ENCODE measurements at regions not wholly inside any gene's neighbourhood (a gene's known extent, or its start where the extent isn't known, plus 50 kb on each side); places are given as distances from the start of the nearest gene placed in this dataset.

DNA sequence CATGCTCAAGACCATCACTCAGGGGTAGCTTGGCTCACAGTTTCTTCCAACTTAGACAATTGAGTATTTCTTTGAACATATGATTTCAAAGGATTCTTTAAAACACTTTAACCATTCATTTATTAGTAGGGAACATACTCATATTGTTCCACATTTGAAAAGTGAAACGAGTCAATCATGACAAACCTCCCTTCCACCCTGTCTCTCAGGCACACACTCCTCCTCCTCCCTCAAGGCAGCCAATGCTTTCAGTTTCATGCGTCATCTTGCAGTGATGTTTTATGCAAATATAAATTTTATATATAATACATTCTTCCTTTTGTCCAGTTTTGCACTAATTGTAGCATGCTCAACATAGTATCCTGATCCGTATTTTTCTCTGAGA lies 126.0 kb upstream of the BOD1 start:
- DNase-seq (ENCODE audit: low spot score), result no peak

- no peak for DNase-seq (ENCODE audit: low spot score)
These were observed 127.3 kb upstream of the BOD1 start for GRCh38 chr5:173743641-173744343.

GRCh38 chr5:173744551-173744950 lies 128.1 kb upstream of the BOD1 start:
- DNase-seq (ENCODE audit: low spot score), result no peak

DNA sequence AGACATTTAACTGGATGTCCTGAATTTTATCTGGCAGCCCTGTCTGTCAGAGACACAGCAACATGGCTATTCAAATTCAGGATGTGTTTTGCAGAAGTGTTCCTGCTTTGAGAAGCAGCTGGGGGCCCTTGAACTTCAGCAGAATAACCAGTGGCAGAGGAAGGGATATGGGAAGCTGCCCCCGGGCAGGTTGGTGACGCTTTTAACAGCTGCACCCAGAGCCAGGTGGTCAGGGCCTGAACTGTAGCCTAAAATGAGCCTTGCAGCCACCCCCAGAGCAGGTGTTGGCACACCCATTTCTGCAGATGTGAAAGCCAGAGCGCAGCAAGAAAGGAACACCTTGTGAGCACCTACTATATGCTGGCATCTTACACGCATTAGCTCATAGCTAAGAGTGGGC lies 128.7 kb upstream of the BOD1 start:
- DNase-seq (ENCODE audit: low spot score), result no peak

DNA sequence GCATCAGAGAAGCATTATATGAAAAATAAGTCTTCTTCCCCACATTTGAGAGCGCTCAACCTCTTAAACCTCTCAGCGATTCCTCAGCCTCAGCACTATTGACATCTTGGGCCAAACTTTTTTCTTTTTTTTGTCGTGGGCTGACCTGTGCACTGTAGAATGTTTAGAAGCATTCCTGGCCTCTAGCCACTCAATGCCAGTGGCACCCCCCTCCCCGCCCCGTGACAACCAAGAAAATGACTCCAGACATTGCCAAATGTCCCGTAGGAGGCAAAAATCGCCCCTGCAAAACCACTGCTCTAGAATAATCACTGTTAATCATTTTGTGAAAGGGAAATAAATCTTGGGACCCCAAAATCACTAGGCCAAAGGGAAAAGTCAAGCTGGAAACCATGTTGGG lies 129.1 kb upstream of the BOD1 start:
- DNase-seq (ENCODE audit: low spot score), result no peak

GRCh38 chr5:173746047-173746646 lies 129.7 kb upstream of the BOD1 start:
- DNase-seq (ENCODE audit: low spot score), result no peak

DNA sequence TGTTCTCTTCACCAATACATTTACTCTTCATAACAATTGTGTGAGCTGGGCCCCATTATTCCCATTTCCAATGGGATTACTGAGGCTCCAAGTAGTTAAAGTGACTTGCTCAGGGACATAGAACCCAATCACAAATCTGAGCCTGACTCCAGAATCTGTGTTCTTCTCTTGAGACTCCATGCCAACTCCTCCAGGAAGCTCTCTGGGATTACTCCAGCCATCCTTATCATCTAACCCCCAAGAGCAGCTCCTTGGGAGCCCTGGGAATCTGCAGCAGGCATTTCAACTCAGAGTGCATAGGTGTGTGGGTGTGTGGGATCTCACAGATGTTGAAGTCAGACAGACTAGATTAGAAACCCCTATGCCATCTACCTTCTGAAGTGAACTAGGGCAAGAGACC lies 131.4 kb upstream of the BOD1 start:
- DNase-seq (ENCODE audit: low spot score), result no peak

- DNase-seq (ENCODE audit: low spot score), result no peak
These were observed 134.3 kb upstream of the BOD1 start for GRCh38 chr5:173750538-173751265.

DNA sequence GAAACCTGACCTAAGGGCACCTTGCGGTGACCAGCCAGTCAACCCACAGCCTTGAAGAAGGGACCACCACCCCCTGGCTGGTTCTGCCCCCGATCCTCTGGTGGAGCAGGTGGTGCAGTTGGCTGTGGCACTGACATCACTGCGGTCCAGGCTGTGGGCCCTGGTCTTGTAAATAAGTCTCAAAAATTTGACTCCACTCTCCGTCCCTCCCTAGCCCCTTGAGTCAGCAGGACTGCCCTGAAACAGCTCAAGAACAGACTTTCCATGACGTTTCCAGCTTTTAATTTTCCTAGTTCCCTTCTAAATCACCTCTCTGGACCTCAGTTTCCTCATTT lies 134.8 kb upstream of the BOD1 start:
- no peak for DNase-seq (ENCODE audit: low spot score)

GRCh38 chr5:173752653-173753052 lies 135.5 kb upstream of the CPEB4 start:
- DNase-seq (ENCODE audit: low spot score), result no peak

- no peak for DNase-seq (ENCODE audit: low spot score)
These were observed 134.6 kb upstream of the CPEB4 start for GRCh38 chr5:173753307-173754168.

- no peak for DNase-seq (ENCODE audit: low spot score)
These were observed 132.8 kb upstream of the CPEB4 start for GRCh38 chr5:173755319-173755718.

GRCh38 chr5:173757403-173758209 lies 130.5 kb upstream of the CPEB4 start:
- DNase-seq (ENCODE audit: low spot score), result no peak

DNA sequence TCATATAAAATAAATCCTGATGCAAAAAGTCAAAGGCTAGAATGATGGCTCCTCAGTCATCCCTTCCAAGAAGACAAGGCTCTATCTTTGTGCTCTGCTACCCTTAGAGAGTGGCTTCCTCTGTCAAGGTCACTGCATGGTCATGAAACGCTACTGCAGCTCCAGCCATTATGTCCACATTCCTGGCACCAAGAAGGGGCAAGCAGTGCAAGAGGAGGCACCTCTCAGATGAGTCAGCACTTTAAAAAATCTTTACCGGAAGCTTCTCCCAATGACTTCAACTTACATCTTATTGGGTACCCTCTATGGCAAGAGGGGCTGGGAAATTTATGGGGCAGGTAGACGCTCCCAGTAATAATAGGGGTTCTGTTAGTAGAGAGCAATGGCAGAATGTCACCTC lies 129.5 kb upstream of the CPEB4 start:
- no peak for DNase-seq (ENCODE audit: low spot score)

GRCh38 chr5:173759691-173760090 lies 128.5 kb upstream of the CPEB4 start:
- DNase-seq (ENCODE audit: low spot score), result no peak

- DNase-seq (ENCODE audit: low spot score), result no peak
These were observed 127.5 kb upstream of the CPEB4 start for GRCh38 chr5:173760461-173761177.

- no peak for DNase-seq (ENCODE audit: low spot score)
These were observed 127.0 kb upstream of the CPEB4 start for GRCh38 chr5:173761178-173761513.

DNA sequence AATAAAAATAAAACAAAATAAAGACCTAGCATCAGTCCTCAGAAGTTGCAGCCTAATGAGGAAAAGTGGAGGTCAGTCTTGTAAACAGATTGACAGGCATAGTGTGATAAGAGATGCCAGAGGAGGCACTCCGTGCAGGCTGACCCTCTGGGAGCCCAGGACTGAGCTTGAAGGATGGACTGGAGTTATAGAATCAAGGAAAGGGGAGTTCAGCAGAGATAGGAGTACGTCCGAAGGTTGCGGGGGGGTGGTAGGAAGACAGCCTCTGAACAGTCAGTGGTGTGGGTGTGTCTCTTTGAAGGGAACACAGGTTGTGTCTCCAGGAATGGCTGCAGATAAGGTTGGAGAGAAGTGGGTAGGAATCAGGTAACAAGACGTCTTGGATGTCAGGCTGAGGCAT lies 126.1 kb upstream of the CPEB4 start:
- DNase-seq (ENCODE audit: low spot score), result no peak

GRCh38 chr5:173762930-173763329 lies 125.2 kb upstream of the CPEB4 start:
- no peak for DNase-seq (ENCODE audit: low spot score)

DNA sequence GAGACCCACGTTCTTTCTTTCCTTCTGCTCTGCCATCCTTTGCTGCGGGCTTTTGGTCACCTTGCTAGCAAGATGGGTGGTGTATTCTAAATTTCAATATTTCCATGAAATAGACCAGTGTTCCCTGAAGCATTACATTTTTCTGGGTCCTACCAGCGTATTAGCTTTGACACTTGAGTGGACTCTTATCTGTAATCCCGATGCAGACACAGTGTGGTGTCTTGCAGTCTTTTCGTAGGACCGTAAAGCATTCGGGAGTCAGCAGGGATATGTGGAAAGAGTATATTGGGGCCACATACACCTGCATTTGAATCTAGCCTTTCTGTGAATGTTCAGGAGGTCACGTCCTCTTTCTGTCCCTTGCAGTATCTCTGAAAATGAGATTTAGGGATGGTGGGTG lies 124.7 kb upstream of the CPEB4 start:
- no peak for DNase-seq (ENCODE audit: low spot score)

GRCh38 chr5:173764332-173765028 lies 123.7 kb upstream of the CPEB4 start:
- peak; percentile 90 for DNase-seq (ENCODE audit: low spot score)

Measured in kidney capillary endothelial cell (primary cell).